ENCODE measurements at regions not wholly inside any gene's neighbourhood (a gene's known extent, or its start where the extent isn't known, plus 50 kb on each side); places are given as distances from the start of the nearest gene placed in this dataset.

DNA sequence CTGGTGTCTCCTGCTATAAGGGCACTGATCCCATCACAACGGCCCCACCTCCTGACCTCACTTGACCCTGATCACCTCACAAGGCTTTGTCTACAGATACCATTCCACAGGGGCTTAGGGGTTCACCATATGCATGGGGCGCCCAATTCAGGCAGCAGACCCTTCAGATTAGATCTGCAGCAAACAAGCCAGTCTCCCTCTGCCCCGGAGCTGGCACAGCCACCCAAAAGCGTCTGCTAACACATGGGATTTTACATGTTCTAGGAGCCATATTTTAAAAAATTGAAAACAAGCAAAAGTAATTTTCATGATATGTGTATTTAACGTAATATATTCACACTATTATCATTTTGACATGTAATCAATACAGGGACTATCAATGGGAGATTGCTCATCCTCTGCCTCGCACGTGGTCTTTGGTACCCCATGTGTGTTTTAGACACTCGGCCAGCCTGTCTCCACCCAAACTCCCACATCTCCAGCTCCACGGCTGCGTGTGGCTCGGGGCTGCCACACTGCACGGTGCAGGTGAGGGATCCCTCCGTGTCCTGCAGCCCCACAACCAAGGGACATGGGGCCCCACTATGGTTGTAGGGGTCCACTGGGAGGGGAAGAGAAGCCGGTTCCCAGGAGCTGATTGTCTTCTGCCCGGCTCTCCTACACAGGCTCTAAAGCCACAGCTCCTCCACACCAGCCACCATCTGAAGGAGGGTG is 107.6 kb downstream of the RBFOX3 start:
- no peak overlapping the region for H3K4me3 ChIP-seq
- H3K9me3 ChIP-seq: peaks cover 0 to 24% (median 0%) of the 10 kb centered on the region in 4 donors
- H3K4me1 ChIP-seq: peaks cover 0 to 4% (median 0%) of the 10 kb centered on the region in 4 donors
- H3K36me3 ChIP-seq: no peaks in the 10 kb centered on the region
- DNase-seq (ENCODE audit: low spot score in 2 of 2): no peak
- 85 to 86% methylated on average over 15 of the region's 15 CpGs for WGBS, 2 donors
- TF ChIP-seq, protein P1, sequence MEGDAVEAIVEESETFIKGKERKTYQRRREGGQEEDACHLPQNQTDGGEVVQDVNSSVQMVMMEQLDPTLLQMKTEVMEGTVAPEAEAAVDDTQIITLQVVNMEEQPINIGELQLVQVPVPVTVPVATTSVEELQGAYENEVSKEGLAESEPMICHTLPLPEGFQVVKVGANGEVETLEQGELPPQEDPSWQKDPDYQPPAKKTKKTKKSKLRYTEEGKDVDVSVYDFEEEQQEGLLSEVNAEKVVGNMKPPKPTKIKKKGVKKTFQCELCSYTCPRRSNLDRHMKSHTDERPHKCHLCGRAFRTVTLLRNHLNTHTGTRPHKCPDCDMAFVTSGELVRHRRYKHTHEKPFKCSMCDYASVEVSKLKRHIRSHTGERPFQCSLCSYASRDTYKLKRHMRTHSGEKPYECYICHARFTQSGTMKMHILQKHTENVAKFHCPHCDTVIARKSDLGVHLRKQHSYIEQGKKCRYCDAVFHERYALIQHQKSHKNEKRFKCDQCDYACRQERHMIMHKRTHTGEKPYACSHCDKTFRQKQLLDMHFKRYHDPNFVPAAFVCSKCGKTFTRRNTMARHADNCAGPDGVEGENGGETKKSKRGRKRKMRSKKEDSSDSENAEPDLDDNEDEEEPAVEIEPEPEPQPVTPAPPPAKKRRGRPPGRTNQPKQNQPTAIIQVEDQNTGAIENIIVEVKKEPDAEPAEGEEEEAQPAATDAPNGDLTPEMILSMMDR (IDR thresholded peaks at IDR 0.05): no peak
- no peak overlapping the region for H3K27ac ChIP-seq
- H3K27me3 ChIP-seq: peaks cover 0 to 15% of the 10 kb centered on the region in 2 donors

DNA sequence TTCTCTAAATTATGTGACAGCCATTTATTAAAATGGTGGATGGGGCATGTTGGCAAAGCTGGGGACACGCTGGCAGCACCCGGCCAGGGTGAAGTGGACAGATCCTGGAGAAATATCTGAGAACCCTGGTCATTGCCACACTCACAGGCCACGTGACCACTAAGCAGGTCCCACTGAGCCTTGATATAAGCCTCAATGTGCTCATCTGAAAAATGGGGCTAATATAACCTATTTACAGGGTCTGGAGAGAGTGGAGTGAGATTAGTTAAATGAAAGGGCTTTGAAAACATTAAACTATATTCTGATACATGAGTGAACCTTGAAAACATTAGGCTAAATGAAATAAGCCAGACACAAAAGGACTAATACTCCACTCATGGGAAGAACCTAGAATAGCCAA is 108.9 kb downstream of the RBFOX3 start:
- WGBS, 2 donors: 92 to 99% methylated on average over 3 of the region's 3 CpGs
- peaks cover 0 to 11% of the 10 kb centered on the region in 2 donors for H3K27me3 ChIP-seq
- TF ChIP-seq, protein P1 (IDR thresholded peaks at IDR 0.05): no peak
- TF ChIP-seq POLR2A (IDR thresholded peaks at IDR 0.05) (no peak), EP300 (IDR thresholded peaks at IDR 0.05) (no peak)

GRCh38 chr17:79500745-79501618 is 109.9 kb downstream of the RBFOX3 start:
- no peak overlapping the region for H3K4me3 ChIP-seq
- no peaks in the 10 kb centered on the region for H3K36me3 ChIP-seq
- no peak for DNase-seq (ENCODE audit: low spot score in 2 of 2)
- peaks cover 0 to 12% (median 0%) of the 10 kb centered on the region in 4 donors for H3K9me3 ChIP-seq
- 17 to 18% methylated on average over 23 of the region's 23 CpGs for WGBS, 2 donors
- H3K27ac ChIP-seq: no peak overlapping the region
- H3K4me1 ChIP-seq: peaks cover 0 to 4% (median 0%) of the 10 kb centered on the region in 4 donors
- no peak for TF ChIP-seq EP300 (IDR thresholded peaks at IDR 0.05)
- TF ChIP-seq, protein P1 (IDR thresholded peaks at IDR 0.05): no peak
- no peak for TF ChIP-seq POLR2A (IDR thresholded peaks at IDR 0.05)
- peaks cover 0 to 11% of the 10 kb centered on the region in 2 donors for H3K27me3 ChIP-seq

More for the DNA sequence above, 108.9 kb downstream of the RBFOX3 start:
- H3K27ac ChIP-seq: no peak overlapping the region
- H3K36me3 ChIP-seq: no peaks in the 10 kb centered on the region
- peaks cover 0 to 21% (median 0%) of the 10 kb centered on the region in 4 donors for H3K9me3 ChIP-seq
- H3K4me1 ChIP-seq: peaks cover 0 to 4% (median 0%) of the 10 kb centered on the region in 4 donors
- DNase-seq (ENCODE audit: low spot score in 2 of 2): no peak
- no peak overlapping the region for H3K4me3 ChIP-seq

GRCh38 chr17:79498854-79499253 is 112.0 kb downstream of the RBFOX3 start:
- TF ChIP-seq, protein P1 (IDR thresholded peaks at IDR 0.05): no peak
- TF ChIP-seq EP300 (IDR thresholded peaks at IDR 0.05) (no peak), POLR2A (IDR thresholded peaks at IDR 0.05) (no peak)
- no peak for DNase-seq (ENCODE audit: low spot score in 2 of 2)
- peaks cover 0 to 9% (median 0%) of the 10 kb centered on the region in 4 donors for H3K9me3 ChIP-seq
- peaks cover 0 to 4% (median 0%) of the 10 kb centered on the region in 4 donors for H3K4me1 ChIP-seq
- no peak overlapping the region for H3K27ac ChIP-seq
- WGBS, 2 donors: 0 to 6% methylated on average over 1 of the region's 1 CpG
- no peaks in the 10 kb centered on the region for H3K36me3 ChIP-seq
- H3K4me3 ChIP-seq: no peak overlapping the region
- peaks cover 0 to 11% of the 10 kb centered on the region in 2 donors for H3K27me3 ChIP-seq

All from tibial nerve (tissue), 4 donors.